ENCODE measurements at regions not wholly inside any gene's neighbourhood (a gene's known extent, or its start where the extent isn't known, plus 50 kb on each side); places are given as distances from the start of the nearest gene placed in this dataset.

- Histone ChIP-seq H3K4me1 (ENCODE audit: control insufficient read depth, extremely low read depth, insufficient read depth, low read length) (no peaks in the 10 kb centered on the region), H3K9me1 (ENCODE audit: control insufficient read depth, extremely low read depth, insufficient read depth, low read length) (no peaks in the 10 kb centered on the region), H3K27ac (ENCODE audit: control insufficient read depth, insufficient read depth, low read length) (no peak overlapping the region), H3K4me3 (ENCODE audit: control insufficient read depth in 2 of 3, extremely low read depth in 1 of 3, insufficient read depth in 2 of 3, low read depth in 1 of 3, low read length in 3 of 3) (no peak overlapping the region), H3K4me2 (ENCODE audit: control insufficient read depth, extremely low read depth, insufficient read depth, low read depth, low read length) (no peak overlapping the region), H3K79me2 (ENCODE audit: control insufficient read depth, insufficient read depth, low read length) (no peaks in the 10 kb centered on the region), H4K20me1 (ENCODE audit: control insufficient read depth, extremely low read depth, insufficient read depth, low read length) (no peaks in the 10 kb centered on the region), H3K27me3 (ENCODE audit: control insufficient read depth, extremely low read depth, insufficient read depth, low read length) (no peaks in the 10 kb centered on the region), H3K36me3 (ENCODE audit: control insufficient read depth in 2 of 2, extremely low read depth in 1 of 2, insufficient read depth in 2 of 2, low read length in 2 of 2) (no peaks in the 10 kb centered on the region), H2AFZ (ENCODE audit: control insufficient read depth, low read length) (no peak overlapping the region), H3K9ac (ENCODE audit: control insufficient read depth, extremely low read depth, insufficient read depth, low read length) (no peak overlapping the region), H3K9me3 (ENCODE audit: control insufficient read depth, low read depth, low read length) (no peaks in the 10 kb centered on the region)
- TF ChIP-seq EZH2 (IDR thresholded peaks at IDR 0.05; ENCODE audit: low read length) (no peak), CTCF (optimal IDR thresholded peaks at IDR 0.05 in 1 of 3, IDR thresholded peaks at IDR 0.05 in 1 of 3, conservative IDR thresholded peaks at IDR 0.05 in 1 of 3; ENCODE audit: extremely low read depth in 1 of 3, insufficient read depth in 2 of 3, low read length in 3 of 3) (no peak)
- FAIRE-seq (no peak), DNase-seq (ENCODE audit: low read depth, low spot score) (no peak)
- dilution Hi-C loops (cut with MboI; ENCODE audit: extremely low pct_ligation_motif_present, low sequenced_read_pairs) = no loop called here
These were observed 533.5 kb upstream of the KLF12 start for GRCh38 chr13:74667656-74668203.

- Histone ChIP-seq H4K20me1 (ENCODE audit: control insufficient read depth, extremely low read depth, insufficient read depth, low read length) (no peaks in the 10 kb centered on the region), H3K9me3 (ENCODE audit: control insufficient read depth, low read depth, low read length) (no peaks in the 10 kb centered on the region), H3K27me3 (ENCODE audit: control insufficient read depth, extremely low read depth, insufficient read depth, low read length) (no peaks in the 10 kb centered on the region), H3K9me1 (ENCODE audit: control insufficient read depth, extremely low read depth, insufficient read depth, low read length) (no peaks in the 10 kb centered on the region), H2AFZ (ENCODE audit: control insufficient read depth, low read length) (no peak overlapping the region), H3K9ac (ENCODE audit: control insufficient read depth, extremely low read depth, insufficient read depth, low read length) (no peak overlapping the region), H3K79me2 (ENCODE audit: control insufficient read depth, insufficient read depth, low read length) (no peaks in the 10 kb centered on the region), H3K4me2 (ENCODE audit: control insufficient read depth, extremely low read depth, insufficient read depth, low read depth, low read length) (no peak overlapping the region), H3K4me3 (ENCODE audit: control insufficient read depth in 2 of 3, extremely low read depth in 1 of 3, insufficient read depth in 2 of 3, low read depth in 1 of 3, low read length in 3 of 3) (no peak overlapping the region), H3K27ac (ENCODE audit: control insufficient read depth, insufficient read depth, low read length) (no peak overlapping the region), H3K36me3 (ENCODE audit: control insufficient read depth in 2 of 2, extremely low read depth in 1 of 2, insufficient read depth in 2 of 2, low read length in 2 of 2) (no peaks in the 10 kb centered on the region), H3K4me1 (ENCODE audit: control insufficient read depth, extremely low read depth, insufficient read depth, low read length) (no peaks in the 10 kb centered on the region)
- no peak for FAIRE-seq
- DNase-seq (ENCODE audit: low read depth, low spot score) = no peak
- dilution Hi-C loops (cut with MboI; ENCODE audit: extremely low pct_ligation_motif_present, low sequenced_read_pairs) = no loop called here
- no peak for TF ChIP-seq CTCF (optimal IDR thresholded peaks at IDR 0.05 in 1 of 3, IDR thresholded peaks at IDR 0.05 in 1 of 3, conservative IDR thresholded peaks at IDR 0.05 in 1 of 3; ENCODE audit: extremely low read depth in 1 of 3, insufficient read depth in 2 of 3, low read length in 3 of 3)
- no peak for TF ChIP-seq EZH2 (IDR thresholded peaks at IDR 0.05; ENCODE audit: low read length)
These were observed 528.7 kb upstream of the KLF12 start for GRCh38 chr13:74662905-74663304.
